Astrocyte of the spinal cord (primary cell): ENCODE measurements at regions not wholly inside any gene's neighbourhood (a gene's known extent, or its start where the extent isn't known, plus 50 kb on each side); places are given as distances from the start of the nearest gene placed in this dataset.

Experiments used
- DNase-seq: peaks from one replicate; pipeline ENCODE4 v3.0.0; 2011; ENCODE audit warnings: low read depth, low spot score
- H3K4me3 ChIP-seq: 2 replicates; pipeline ENCODE4 v1.5.1; 2011; ENCODE audit warnings: low read depth, mild to moderate bottlenecking, low read length, moderate library complexity
- in situ Hi-C: cut with HindIII; loops from 2 replicates; pipeline ENCODE4 v1.10.0; 2017; ENCODE audit warnings: low sequenced_read_pairs
- TF ChIP-seq, protein P1 (sequence below): IDR thresholded peaks from 2 replicates; pipeline ENCODE4 v1.5.1; 2012; ENCODE audit warnings: low read depth, mild to moderate bottlenecking, low read length, inconsistent platforms

DNA sequence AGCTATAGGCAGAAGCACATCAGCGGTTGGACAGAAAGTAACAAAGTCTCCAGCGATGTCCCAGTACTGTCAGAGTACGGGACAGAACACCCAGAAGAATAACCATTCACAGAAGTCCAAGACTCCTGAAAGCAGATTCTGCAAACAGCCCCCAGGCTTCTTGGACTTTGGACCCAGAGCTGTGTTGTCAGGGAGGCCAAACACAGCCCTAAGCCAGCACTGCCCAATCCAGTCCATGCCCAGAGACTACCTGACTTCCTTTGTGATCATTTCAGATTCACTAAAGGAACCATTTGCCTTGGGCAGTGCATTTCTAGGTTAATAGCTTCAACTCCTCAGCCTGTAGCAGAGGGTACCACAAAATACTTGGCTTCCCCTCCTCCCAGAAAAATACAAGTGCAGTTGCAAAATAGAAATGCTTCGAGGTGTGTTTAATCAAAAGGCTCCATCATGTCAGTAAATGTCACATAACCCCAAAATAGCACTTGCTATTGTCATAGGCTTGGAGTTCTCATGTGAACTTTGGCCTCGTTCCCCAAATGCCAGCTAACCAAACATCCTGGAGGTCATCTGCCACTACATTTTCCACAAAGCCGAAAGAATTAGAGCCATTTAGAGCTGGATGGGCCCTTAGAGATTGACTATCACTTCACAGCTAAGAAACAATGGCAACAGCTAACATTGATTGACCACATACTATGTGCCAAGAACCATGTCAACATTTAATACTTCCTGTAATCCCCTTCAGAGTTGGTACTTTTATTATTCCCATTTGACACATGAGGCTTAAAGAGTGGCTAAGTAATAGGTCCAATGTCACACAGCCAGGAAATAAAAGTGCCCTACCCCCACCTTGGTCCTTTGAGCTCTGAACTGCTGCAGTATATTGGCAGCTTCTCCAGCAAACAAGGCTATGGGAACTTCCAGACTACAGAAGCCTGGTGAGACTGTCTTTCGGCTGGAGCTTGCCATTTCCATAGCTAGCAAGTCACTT, 329.9 kb downstream of the FOXO1 start:
- TF ChIP-seq, protein P1, sequence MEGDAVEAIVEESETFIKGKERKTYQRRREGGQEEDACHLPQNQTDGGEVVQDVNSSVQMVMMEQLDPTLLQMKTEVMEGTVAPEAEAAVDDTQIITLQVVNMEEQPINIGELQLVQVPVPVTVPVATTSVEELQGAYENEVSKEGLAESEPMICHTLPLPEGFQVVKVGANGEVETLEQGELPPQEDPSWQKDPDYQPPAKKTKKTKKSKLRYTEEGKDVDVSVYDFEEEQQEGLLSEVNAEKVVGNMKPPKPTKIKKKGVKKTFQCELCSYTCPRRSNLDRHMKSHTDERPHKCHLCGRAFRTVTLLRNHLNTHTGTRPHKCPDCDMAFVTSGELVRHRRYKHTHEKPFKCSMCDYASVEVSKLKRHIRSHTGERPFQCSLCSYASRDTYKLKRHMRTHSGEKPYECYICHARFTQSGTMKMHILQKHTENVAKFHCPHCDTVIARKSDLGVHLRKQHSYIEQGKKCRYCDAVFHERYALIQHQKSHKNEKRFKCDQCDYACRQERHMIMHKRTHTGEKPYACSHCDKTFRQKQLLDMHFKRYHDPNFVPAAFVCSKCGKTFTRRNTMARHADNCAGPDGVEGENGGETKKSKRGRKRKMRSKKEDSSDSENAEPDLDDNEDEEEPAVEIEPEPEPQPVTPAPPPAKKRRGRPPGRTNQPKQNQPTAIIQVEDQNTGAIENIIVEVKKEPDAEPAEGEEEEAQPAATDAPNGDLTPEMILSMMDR, result no peak
- no peak for DNase-seq
- H3K4me3 ChIP-seq, result no peak overlapping the region
- in situ Hi-C loops, result no loop called here

DNA sequence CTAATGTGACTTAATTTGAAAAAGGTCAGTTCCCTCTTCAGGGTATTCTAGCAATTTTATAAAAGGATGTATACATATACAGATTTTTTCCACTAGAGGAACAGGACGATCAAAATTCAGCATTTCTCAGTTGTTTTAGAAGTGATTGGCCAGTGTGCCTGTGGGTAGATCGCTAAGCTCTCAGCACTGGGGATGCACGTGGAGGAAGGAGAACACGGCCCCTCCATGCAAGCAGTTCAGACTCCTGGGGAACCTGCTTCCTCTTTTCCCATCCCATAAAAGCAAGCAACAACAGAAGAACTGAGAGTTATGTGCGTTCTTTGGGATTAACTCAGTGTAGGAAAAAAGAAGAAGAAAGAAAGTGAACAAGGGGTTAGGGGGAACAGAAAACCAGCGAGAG, 328.8 kb downstream of the FOXO1 start:
- TF ChIP-seq, protein P1, result no peak
- in situ Hi-C loops, result no loop called here
- DNase-seq, result no peak
- no peak overlapping the region for H3K4me3 ChIP-seq

DNA sequence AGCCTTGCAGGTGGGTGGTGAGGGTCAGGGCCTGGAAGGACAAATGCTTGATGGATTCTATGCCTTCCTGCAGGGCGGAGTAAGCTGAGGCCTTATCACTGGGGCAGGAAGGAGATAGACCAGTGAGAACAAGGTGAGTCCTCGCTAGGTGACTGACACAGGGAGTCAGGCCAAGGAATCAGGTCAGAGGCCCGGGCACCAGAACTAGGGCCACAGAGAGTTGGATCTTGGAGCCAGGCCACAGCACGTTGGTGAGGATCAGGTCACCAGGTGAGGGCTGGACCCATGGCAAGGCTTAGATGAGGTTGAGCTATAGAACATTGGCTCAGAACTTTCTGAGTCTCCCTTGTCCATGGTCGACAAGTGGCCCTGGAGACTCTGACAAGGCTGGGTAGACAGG, 328.2 kb downstream of the FOXO1 start:
- in situ Hi-C loops, result no loop called here
- H3K4me3 ChIP-seq, result no peak overlapping the region
- TF ChIP-seq, protein P1, result no peak
- no peak for DNase-seq

DNA sequence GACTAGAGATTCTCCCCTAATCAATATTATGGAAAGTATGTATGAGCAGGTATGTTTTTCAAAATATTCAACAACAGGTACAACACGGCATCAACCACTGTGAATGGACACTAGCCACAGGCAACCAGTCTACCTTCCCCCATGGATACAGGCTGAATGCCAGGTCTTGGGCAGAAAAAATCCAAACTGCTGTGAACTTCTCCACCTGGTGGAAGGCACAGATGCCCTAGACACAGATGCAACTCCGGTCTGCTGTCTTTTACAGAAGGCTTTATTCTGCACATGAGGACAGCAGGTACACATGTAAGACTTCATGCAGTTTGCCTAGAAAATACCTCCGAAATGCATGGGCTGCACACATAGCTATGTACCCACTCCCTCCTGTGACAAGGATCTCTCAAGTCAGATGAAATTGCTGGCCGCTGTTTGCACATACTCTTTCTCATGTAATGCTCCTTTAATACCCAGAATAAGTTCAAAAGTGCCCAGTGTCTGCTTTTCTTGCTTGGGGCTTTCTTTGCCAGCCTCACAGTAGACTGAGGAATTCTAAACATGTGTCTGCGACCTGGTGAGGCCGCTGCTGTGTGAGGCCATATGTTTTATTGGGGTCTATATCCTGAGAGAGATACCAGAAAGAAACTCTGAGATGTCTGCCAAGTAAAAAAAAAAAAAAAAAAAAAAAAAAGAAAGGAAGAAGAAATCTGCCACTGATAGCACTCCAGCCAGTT, 325.9 kb downstream of the FOXO1 start:
- DNase-seq, result no peak
- in situ Hi-C loops, result no loop called here
- TF ChIP-seq, protein P1, result no peak

DNA sequence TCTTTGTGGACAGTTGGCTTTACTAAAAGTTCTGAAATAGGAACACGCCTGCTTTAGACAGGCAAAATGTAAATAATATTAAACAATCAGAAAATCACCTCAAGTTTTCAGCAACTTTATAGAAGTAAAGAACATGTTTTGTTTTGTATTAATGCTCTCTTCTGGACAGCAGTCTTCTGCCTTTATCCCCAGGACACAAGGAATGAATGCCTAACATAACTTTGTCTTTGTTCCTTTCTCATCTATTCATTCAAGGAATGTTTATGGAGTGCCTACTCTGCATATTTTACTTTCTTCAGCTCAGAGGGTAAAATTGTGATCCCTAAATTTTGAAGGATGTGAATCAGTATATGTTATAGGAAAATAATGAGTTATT, 325.4 kb downstream of the FOXO1 start:
- in situ Hi-C loops, result no loop called here
- DNase-seq, result peak; percentile 18

More for the DNA sequence above, 325.9 kb downstream of the FOXO1 start:
- no peak overlapping the region for H3K4me3 ChIP-seq

DNA sequence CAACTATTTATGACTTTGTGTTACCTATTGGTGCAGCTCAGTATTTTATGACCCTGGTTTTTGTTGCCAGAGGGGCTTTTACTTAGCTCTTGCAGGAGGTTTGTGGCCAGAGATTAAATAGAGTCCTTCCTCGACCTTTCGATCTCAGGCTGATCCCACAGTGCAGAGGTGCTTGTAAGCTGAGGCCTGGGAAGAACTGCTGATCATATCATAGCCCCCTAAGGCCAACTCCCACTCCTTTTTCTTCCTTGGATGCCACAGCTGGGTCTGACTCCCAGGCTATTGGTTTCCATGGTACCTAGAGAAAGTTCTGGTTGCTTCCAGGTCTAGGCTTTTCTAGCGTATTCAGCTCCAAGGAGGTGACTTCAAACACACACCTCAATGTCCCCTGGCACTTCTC, 324.9 kb downstream of the FOXO1 start:
- TF ChIP-seq, protein P1, result no peak
- no peak for DNase-seq
- in situ Hi-C loops, result no loop called here
- H3K4me3 ChIP-seq, result no peak overlapping the region

More for the DNA sequence above, 325.4 kb downstream of the FOXO1 start:
- H3K4me3 ChIP-seq, result no peak overlapping the region
- TF ChIP-seq, protein P1, result no peak
